Neural progenitor cell (in vitro differentiated cells): ENCODE measurements at regions not wholly inside any gene's neighbourhood (a gene's known extent, or its start where the extent isn't known, plus 50 kb on each side); places are given as distances from the start of the nearest gene placed in this dataset.

Source experiments
- DNase-seq: peaks from one replicate; pipeline ENCODE4 v3.0.0-alpha.2; 2016; ENCODE audit warnings: low spot score
- H2AFZ ChIP-seq: fragments of 200-600 bp; sonication (generic); replicated peaks from 2 replicates; pipeline ENCODE4 v1.6.1; 2016; ENCODE audit warnings: antibody characterized with exemption
- H3F3A ChIP-seq: fragments of 200-600 bp; sonication (generic); 2 replicates; pipeline ENCODE4 v1.6.1; 2016; ENCODE audit warnings: antibody characterized with exemption, low read depth
- H3K27ac ChIP-seq: fragments of 200-600 bp; sonication (generic); 2 replicates; pipeline ENCODE4 v1.5.1; 2016; ENCODE audit warnings: mild to moderate bottlenecking
- H3K27me3 ChIP-seq: fragments of 200-600 bp; sonication (generic); 2 replicates; pipeline ENCODE4 v1.6.1; 2016; ENCODE audit warnings: mild to moderate bottlenecking, moderate library complexity
- H3K36me3 ChIP-seq: fragments of 200-600 bp; sonication (generic); 2 replicates; pipeline ENCODE4 v1.5.1; 2016
- H3K4me1 ChIP-seq: fragments of 200-600 bp; sonication (generic); 2 replicates; pipeline ENCODE4 v1.6.1; 2016; ENCODE audit warnings: mixed run types
- H3K4me2 ChIP-seq: fragments of 200-600 bp; sonication (generic); 2 replicates; pipeline ENCODE4 v1.6.1; 2016
- H3K4me3 ChIP-seq: fragments of 200-600 bp; sonication (generic); 2 replicates; pipeline ENCODE4 v1.5.1; 2016
- H3K79me2 ChIP-seq: fragments of 200-600 bp; sonication (generic); 2 replicates; pipeline ENCODE4 v1.6.1; 2016; ENCODE audit warnings: low read depth
- H3K9ac ChIP-seq: fragments of 200-600 bp; sonication (generic); 2 replicates; pipeline ENCODE4 v1.6.1; 2016
- H3K9me3 ChIP-seq: fragments of 200-600 bp; sonication (generic); 2 replicates; pipeline ENCODE4 v1.5.1; 2016; ENCODE audit warnings: low read depth
- H4K20me1 ChIP-seq: fragments of 200-600 bp; sonication (generic); 2 replicates; pipeline ENCODE4 v1.6.1; 2016; ENCODE audit warnings: low read depth
- H3K27ac Mint-ChIP-seq: 3 replicates; pipeline ENCODE4 v1.8.0; 2021; ENCODE audit warnings: mixed read lengths
- H3K27me3 Mint-ChIP-seq: 2 replicates; pipeline ENCODE4 v1.8.0; 2022; ENCODE audit warnings: low read depth, mild to moderate bottlenecking, inconsistent platforms, moderate library complexity, mixed read lengths; ENCODE audit not compliant: insufficient read depth
- H3K36me3 Mint-ChIP-seq: 3 replicates; pipeline ENCODE4 v1.8.0; 2021; ENCODE audit warnings: mixed read lengths
- H3K4me1 Mint-ChIP-seq: 3 replicates; pipeline ENCODE4 v1.8.0; 2021; ENCODE audit warnings: mixed read lengths
- H3K4me3 Mint-ChIP-seq: 3 replicates; pipeline ENCODE4 v1.8.0; 2021; ENCODE audit warnings: mild to moderate bottlenecking, moderate library complexity, mixed read lengths
- H3K9me3 Mint-ChIP-seq: 3 replicates; pipeline ENCODE4 v1.8.0; 2020; ENCODE audit warnings: mixed read lengths
- EZH2 ChIP-seq: fragments of 200-600 bp; sonication (generic); IDR thresholded peaks from 2 replicates; pipeline ENCODE4 v1.6.1; 2017; ENCODE audit warnings: antibody characterized with exemption, mild to moderate bottlenecking, moderate library complexity
- EZH2phosphoT487 ChIP-seq: fragments of 200-600 bp; sonication (generic); IDR thresholded peaks from 2 replicates; pipeline ENCODE4 v1.6.1; 2017; ENCODE audit warnings: antibody characterized with exemption
- TF ChIP-seq, protein P1 (sequence below): fragments of 200-600 bp; sonication (generic); IDR thresholded peaks from 2 replicates; pipeline ENCODE4 v1.5.1; 2017; ENCODE audit warnings: antibody characterized with exemption, mild to moderate bottlenecking

DNA sequence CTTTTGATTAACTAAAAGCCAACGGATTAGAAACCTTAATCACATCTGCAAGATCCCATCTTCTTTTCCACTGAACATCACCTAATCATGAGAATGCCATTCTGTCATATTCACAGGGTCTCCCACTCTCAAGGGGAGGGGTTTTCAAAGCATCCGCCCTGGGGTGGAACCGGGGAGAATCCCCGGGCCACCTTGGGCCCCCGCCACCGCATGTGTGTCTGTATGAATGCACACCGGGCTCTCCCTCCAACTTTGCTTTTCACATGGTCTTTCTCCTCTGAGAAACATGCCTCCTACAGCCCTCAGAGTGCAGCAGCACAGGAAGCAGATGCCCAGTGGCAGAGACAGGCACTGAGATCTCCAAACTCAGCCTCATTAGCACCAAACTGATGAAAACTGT is 233.2 kb upstream of the PPP2R2D start:
- Histone ChIP-seq H3F3A (peaks cover 7% of the 10 kb centered on the region), H3K79me2 (no peaks in the 10 kb centered on the region), H2AFZ (no peak overlapping the region), H4K20me1 (no peaks in the 10 kb centered on the region), H3K4me3 (no peak overlapping the region), H3K4me1 (peaks cover 18% of the 10 kb centered on the region), H3K9ac (no peak overlapping the region), H3K4me2 (no peak overlapping the region), H3K9me3 (no peaks in the 10 kb centered on the region), H3K27me3 (no peaks in the 10 kb centered on the region), H3K36me3 (no peaks in the 10 kb centered on the region), H3K27ac (no peak overlapping the region)
- peaks cover 13% of the 10 kb centered on the region for H3K27me3 Mint-ChIP-seq
- H3K27ac Mint-ChIP-seq, result peak overlapping the region; percentile 12
- peaks cover 29% of the 10 kb centered on the region for H3K9me3 Mint-ChIP-seq
- no peak overlapping the region for H3K4me3 Mint-ChIP-seq
- TF ChIP-seq, protein P1, sequence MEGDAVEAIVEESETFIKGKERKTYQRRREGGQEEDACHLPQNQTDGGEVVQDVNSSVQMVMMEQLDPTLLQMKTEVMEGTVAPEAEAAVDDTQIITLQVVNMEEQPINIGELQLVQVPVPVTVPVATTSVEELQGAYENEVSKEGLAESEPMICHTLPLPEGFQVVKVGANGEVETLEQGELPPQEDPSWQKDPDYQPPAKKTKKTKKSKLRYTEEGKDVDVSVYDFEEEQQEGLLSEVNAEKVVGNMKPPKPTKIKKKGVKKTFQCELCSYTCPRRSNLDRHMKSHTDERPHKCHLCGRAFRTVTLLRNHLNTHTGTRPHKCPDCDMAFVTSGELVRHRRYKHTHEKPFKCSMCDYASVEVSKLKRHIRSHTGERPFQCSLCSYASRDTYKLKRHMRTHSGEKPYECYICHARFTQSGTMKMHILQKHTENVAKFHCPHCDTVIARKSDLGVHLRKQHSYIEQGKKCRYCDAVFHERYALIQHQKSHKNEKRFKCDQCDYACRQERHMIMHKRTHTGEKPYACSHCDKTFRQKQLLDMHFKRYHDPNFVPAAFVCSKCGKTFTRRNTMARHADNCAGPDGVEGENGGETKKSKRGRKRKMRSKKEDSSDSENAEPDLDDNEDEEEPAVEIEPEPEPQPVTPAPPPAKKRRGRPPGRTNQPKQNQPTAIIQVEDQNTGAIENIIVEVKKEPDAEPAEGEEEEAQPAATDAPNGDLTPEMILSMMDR, result no peak
- TF ChIP-seq EZH2phosphoT487 (no peak), EZH2 (no peak)
- peaks cover 2% of the 10 kb centered on the region for H3K36me3 Mint-ChIP-seq
- DNase-seq, result no peak
- peaks cover 14% of the 10 kb centered on the region for H3K4me1 Mint-ChIP-seq

DNA sequence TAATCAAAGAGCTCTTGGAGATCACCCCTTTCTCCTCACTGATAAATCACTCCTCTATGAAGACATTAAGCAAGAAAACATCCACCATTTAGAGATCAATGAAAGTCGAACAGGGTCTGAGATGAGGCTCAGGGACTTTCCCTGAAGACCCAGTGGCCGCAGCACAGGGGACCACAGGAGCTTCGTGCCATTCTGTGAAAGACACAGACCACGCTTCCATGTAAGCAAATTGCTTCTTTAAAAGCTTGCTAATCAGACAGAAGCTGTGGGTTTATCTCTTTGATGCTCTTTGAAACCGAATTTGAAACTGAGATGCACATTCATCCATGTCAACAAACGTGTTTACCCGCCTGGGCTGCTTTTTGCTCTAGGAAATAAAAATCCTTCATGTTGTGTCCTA is 231.9 kb upstream of the PPP2R2D start:
- Histone ChIP-seq H3K4me1 (peaks cover 8% of the 10 kb centered on the region), H3K9me3 (no peaks in the 10 kb centered on the region), H3K27me3 (no peaks in the 10 kb centered on the region), H3K4me3 (no peak overlapping the region), H4K20me1 (no peaks in the 10 kb centered on the region), H3F3A (no peaks in the 10 kb centered on the region), H3K9ac (no peak overlapping the region), H3K36me3 (no peaks in the 10 kb centered on the region), H3K27ac (no peak overlapping the region), H2AFZ (no peak overlapping the region), H3K79me2 (no peaks in the 10 kb centered on the region), H3K4me2 (no peak overlapping the region)
- peaks cover 2% of the 10 kb centered on the region for H3K36me3 Mint-ChIP-seq
- TF ChIP-seq, protein P1, result no peak
- TF ChIP-seq EZH2, result no peak
- no peak for TF ChIP-seq EZH2phosphoT487
- peaks cover 11% of the 10 kb centered on the region for H3K27me3 Mint-ChIP-seq
- no peak overlapping the region for H3K4me3 Mint-ChIP-seq
- no peak for DNase-seq
- H3K27ac Mint-ChIP-seq, result no peak overlapping the region
- peaks cover 4% of the 10 kb centered on the region for H3K4me1 Mint-ChIP-seq
- H3K9me3 Mint-ChIP-seq, result peaks cover 34% of the 10 kb centered on the region

DNA sequence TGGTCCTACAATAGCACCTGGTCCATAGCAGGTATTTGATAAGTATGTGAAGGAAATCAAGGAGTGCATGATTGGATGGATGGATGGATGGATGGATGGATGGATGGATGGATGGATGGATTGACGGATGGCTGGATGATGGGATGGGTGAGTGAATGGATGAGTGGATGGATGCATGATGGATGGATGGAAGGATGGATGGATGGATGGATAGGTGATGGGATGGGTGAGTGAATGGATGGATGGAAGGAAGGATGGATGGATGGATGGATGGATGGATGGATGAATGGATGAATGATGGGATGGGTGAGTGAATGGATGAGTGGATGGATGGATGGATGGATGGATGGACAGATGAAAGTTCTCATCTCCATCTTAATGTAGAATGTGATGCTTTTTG is 231.0 kb upstream of the PPP2R2D start:
- peaks cover 14% of the 10 kb centered on the region for H3K27me3 Mint-ChIP-seq
- Histone ChIP-seq H3K4me3 (no peak overlapping the region), H3K4me1 (peaks cover 8% of the 10 kb centered on the region), H3K9ac (no peak overlapping the region), H3F3A (no peaks in the 10 kb centered on the region), H3K27me3 (peaks cover 1% of the 10 kb centered on the region), H3K4me2 (no peak overlapping the region), H3K79me2 (no peaks in the 10 kb centered on the region), H3K27ac (no peak overlapping the region), H4K20me1 (no peaks in the 10 kb centered on the region), H2AFZ (no peak overlapping the region), H3K9me3 (no peaks in the 10 kb centered on the region), H3K36me3 (no peaks in the 10 kb centered on the region)
- TF ChIP-seq, protein P1, result no peak
- TF ChIP-seq EZH2 (no peak), EZH2phosphoT487 (no peak)
- no peak overlapping the region for H3K4me3 Mint-ChIP-seq
- no peak overlapping the region for H3K27ac Mint-ChIP-seq
- H3K4me1 Mint-ChIP-seq, result peaks cover 5% of the 10 kb centered on the region
- H3K9me3 Mint-ChIP-seq, result peaks cover 28% of the 10 kb centered on the region
- no peak for DNase-seq
- no peaks in the 10 kb centered on the region for H3K36me3 Mint-ChIP-seq

DNA sequence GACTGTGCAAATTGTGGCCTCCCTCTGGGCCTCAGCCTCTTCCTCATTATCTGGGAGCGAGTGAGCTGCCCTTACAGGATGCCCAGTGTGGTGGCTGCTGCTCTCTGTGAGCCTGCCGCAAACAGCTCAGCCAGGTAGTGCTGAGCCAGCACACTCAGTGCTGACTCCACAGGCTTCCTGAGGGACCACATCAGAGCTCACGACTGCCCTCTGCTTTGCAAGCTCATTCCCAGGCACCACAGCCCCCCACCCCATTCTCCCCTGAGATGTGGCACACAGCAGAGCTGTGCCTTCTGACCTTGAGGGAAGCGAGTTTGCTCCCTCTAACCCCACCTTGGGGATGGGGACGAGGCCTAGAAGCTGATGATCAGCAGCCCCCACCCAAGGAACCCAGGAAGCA is 230.5 kb upstream of the PPP2R2D start:
- no peak overlapping the region for H3K4me3 ChIP-seq
- H3K79me2 ChIP-seq, result no peaks in the 10 kb centered on the region
- H3K4me2 ChIP-seq, result no peak overlapping the region
- no peak overlapping the region for H3K9ac ChIP-seq
- peaks cover 9% of the 10 kb centered on the region for H3K4me1 ChIP-seq
- no peak for DNase-seq
- no peak overlapping the region for H3K4me3 Mint-ChIP-seq
- TF ChIP-seq EZH2 (no peak), EZH2phosphoT487 (no peak)
- TF ChIP-seq, protein P1, result no peak
- no peaks in the 10 kb centered on the region for H3K9me3 ChIP-seq
- peaks cover 6% of the 10 kb centered on the region for H3K27me3 ChIP-seq
- H3K27ac Mint-ChIP-seq, result no peak overlapping the region
- peaks cover 8% of the 10 kb centered on the region for H3K4me1 Mint-ChIP-seq
- H3K36me3 ChIP-seq, result no peaks in the 10 kb centered on the region
- H4K20me1 ChIP-seq, result no peaks in the 10 kb centered on the region
- no peaks in the 10 kb centered on the region for H3K36me3 Mint-ChIP-seq
- H3K27me3 Mint-ChIP-seq, result peaks cover 14% of the 10 kb centered on the region
- H3K27ac ChIP-seq, result no peak overlapping the region
- no peaks in the 10 kb centered on the region for H3F3A ChIP-seq
- H3K9me3 Mint-ChIP-seq, result peaks cover 28% of the 10 kb centered on the region
- H2AFZ ChIP-seq, result no peak overlapping the region
